SU-DHL-6 (cell line): ENCODE measurements at regions not wholly inside any gene's neighbourhood (a gene's known extent, or its start where the extent isn't known, plus 50 kb on each side); places are given as distances from the start of the nearest gene placed in this dataset.
"Not testable (repeated sequence)": the region's sequence is repeated elsewhere in the genome, so short reads cannot be mapped to it uniquely, and the experiment has no call there.

ENCODE experiments used
- H2AFZ ChIP-seq: fragments of 200-600 bp; sonication (generic); 2 replicates; pipeline ENCODE4 v1.6.1; 2014; ENCODE audit warnings: low read depth, mild to moderate bottlenecking, moderate library complexity, mixed read lengths, antibody characterized with exemption, low read length; ENCODE audit not compliant: severe bottlenecking
- H3F3A ChIP-seq: fragments of 200-600 bp; shearing (Covaris generic); 2 replicates; pipeline ENCODE4 v1.6.0; 2016; ENCODE audit warnings: antibody characterized with exemption, mild to moderate bottlenecking; ENCODE audit not compliant: insufficient read depth
- H3K27ac ChIP-seq: fragments of 200-600 bp; sonication (generic); 2 replicates; pipeline ENCODE4 v1.5.1; 2016; ENCODE audit warnings: low read depth, mild to moderate bottlenecking, low read length, moderate library complexity, mixed read lengths
- H3K27me3 ChIP-seq: fragments of 200-600 bp; sonication (generic), shearing (Covaris generic); 2 replicates; pipeline ENCODE4 v1.6.0; 2014; ENCODE audit warnings: mild to moderate bottlenecking, low read length
- H3K36me3 ChIP-seq: fragments of 200-600 bp; sonication (generic); 2 replicates; pipeline ENCODE4 v1.6.1; 2014; ENCODE audit warnings: mild to moderate bottlenecking, low read length, mixed read lengths
- H3K4me2 ChIP-seq: fragments of 300-600, 200-600 bp; shearing (Covaris generic), sonication (generic); 2 replicates; pipeline ENCODE4 v1.6.0; 2014; ENCODE audit warnings: low read length, low read depth, mild to moderate bottlenecking; ENCODE audit not compliant: poor library complexity, severe bottlenecking
- H3K4me3 ChIP-seq: fragments of 200-600 bp; sonication (generic); 2 replicates; pipeline ENCODE4 v1.5.1; 2014; ENCODE audit warnings: antibody characterized with exemption, low read length, mild to moderate bottlenecking, mixed read lengths; ENCODE audit not compliant: insufficient read depth, poor library complexity, severe bottlenecking
- H3K79me2 ChIP-seq: fragments of 200-600 bp; sonication (generic); 2 replicates; pipeline ENCODE4 v1.6.1; 2014; ENCODE audit warnings: mild to moderate bottlenecking, low read length, moderate library complexity; ENCODE audit not compliant: insufficient read depth
- H3K9ac ChIP-seq: fragments of 200-600 bp; sonication (generic); 2 replicates; pipeline ENCODE4 v1.7.0; 2014; ENCODE audit warnings: mild to moderate bottlenecking, low read length
- H3K9me2 ChIP-seq: fragments of 200-600 bp; sonication (generic); replicated peaks from 2 replicates; pipeline ENCODE4 v1.6.1; 2014; ENCODE audit warnings: low read length; ENCODE audit not compliant: insufficient read depth
- H3K9me3 ChIP-seq: fragments of 200-600 bp; sonication (generic); 2 replicates; pipeline ENCODE4 v1.6.1; 2014; ENCODE audit warnings: low read length, mixed read lengths; ENCODE audit not compliant: insufficient read depth
- H4K20me1 ChIP-seq: fragments of 200-600 bp; sonication (generic); 2 replicates; pipeline ENCODE4 v1.6.1; 2014; ENCODE audit warnings: low read depth, mild to moderate bottlenecking, antibody characterized with exemption, low read length, moderate library complexity, mixed read lengths
- EZH2phosphoT487 ChIP-seq: fragments of 200-600 bp; sonication (generic), shearing (Covaris generic); conservative IDR thresholded peaks from 2 replicates; pipeline ENCODE4 v1.6.1; 2018; ENCODE audit warnings: mild to moderate bottlenecking, antibody characterized with exemption, low read length, moderate library complexity, mixed read lengths
- TF ChIP-seq, protein P1 (sequence below): fragments of 200-600 bp; sonication (generic); IDR thresholded peaks from one replicate; pipeline ENCODE4 v1.5.1; 2017; ENCODE audit warnings: antibody characterized with exemption, mild to moderate bottlenecking, low read length, moderate library complexity; ENCODE audit not compliant: insufficient read depth, poor library complexity, severe bottlenecking

DNA sequence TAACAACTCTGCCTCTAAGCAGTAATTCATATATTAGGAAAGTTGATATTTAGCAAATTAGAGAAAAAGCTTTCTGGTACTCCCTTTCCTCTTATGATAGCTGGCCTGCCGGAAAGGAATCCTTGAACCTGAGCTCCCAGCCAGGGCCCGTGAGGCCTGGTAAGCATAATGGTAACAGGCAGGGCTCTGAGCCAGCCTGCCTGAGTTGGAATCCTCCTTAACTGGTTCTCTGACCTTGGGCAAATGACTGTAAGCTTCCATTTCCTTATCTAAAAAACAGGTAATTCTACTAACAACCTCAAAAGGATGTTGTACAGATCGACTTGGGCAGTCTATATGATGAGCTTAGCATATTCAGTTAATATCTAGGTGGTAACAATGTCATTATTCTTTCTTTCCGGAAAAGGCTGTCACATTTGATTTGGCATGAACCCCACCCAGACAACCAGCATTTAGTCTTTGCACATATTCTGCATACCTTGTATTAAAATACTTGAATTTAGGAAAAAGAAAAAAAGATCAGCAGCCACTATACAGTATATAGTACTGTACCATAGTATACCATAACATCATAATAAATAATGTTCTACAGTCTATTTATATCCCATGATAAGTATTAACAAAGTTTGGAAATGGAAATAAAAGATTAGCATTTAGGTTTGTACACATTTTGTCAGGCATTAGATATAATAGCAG is 55.7 kb upstream of the MAP3K1 start:
- Histone ChIP-seq H3K4me2 (no peak overlapping the region), H3K9me2 (no peaks in the 10 kb centered on the region), H3K4me3 (no peak overlapping the region), H2AFZ (no peak overlapping the region), H3F3A (no peaks in the 10 kb centered on the region), H4K20me1 (no peaks in the 10 kb centered on the region), H3K79me2 (no peaks in the 10 kb centered on the region), H3K9ac (no peak overlapping the region), H3K27me3 (no peaks in the 10 kb centered on the region), H3K9me3 (no peaks in the 10 kb centered on the region), H3K36me3 (no peaks in the 10 kb centered on the region), H3K27ac (no peak overlapping the region)
- TF ChIP-seq EZH2phosphoT487 = no peak
- TF ChIP-seq, protein P1, sequence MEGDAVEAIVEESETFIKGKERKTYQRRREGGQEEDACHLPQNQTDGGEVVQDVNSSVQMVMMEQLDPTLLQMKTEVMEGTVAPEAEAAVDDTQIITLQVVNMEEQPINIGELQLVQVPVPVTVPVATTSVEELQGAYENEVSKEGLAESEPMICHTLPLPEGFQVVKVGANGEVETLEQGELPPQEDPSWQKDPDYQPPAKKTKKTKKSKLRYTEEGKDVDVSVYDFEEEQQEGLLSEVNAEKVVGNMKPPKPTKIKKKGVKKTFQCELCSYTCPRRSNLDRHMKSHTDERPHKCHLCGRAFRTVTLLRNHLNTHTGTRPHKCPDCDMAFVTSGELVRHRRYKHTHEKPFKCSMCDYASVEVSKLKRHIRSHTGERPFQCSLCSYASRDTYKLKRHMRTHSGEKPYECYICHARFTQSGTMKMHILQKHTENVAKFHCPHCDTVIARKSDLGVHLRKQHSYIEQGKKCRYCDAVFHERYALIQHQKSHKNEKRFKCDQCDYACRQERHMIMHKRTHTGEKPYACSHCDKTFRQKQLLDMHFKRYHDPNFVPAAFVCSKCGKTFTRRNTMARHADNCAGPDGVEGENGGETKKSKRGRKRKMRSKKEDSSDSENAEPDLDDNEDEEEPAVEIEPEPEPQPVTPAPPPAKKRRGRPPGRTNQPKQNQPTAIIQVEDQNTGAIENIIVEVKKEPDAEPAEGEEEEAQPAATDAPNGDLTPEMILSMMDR = no peak

DNA sequence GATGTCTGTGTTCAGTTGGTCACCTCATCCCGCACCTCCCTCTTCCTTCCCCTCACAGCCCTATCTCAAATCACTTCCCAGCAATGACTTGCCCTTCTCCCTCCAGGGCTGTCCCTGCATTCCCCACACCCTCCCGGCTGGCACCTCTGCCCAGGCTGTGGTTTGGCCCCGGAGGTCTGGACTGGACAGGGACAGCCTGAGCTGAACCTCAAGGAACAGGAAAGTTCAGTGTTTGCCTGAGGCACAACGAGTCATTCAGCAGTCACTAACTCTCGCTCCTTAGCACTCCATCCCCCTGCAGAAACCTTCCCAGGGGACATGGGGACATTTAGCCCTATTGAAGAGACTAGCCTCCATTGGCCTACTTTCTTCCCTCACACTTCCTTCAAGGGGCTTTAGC is 58.3 kb upstream of the MAP3K1 start:
- Histone ChIP-seq H3K9ac (no peak overlapping the region), H3K36me3 (no peaks in the 10 kb centered on the region), H3F3A (no peaks in the 10 kb centered on the region), H2AFZ (no peak overlapping the region), H3K9me2 (no peaks in the 10 kb centered on the region), H3K4me2 (no peak overlapping the region), H4K20me1 (no peaks in the 10 kb centered on the region), H3K27ac (no peak overlapping the region), H3K27me3 (no peaks in the 10 kb centered on the region), H3K79me2 (no peaks in the 10 kb centered on the region), H3K4me3 (no peak overlapping the region), H3K9me3 (no peaks in the 10 kb centered on the region)
- TF ChIP-seq, protein P1 = no peak
- no peak for TF ChIP-seq EZH2phosphoT487

DNA sequence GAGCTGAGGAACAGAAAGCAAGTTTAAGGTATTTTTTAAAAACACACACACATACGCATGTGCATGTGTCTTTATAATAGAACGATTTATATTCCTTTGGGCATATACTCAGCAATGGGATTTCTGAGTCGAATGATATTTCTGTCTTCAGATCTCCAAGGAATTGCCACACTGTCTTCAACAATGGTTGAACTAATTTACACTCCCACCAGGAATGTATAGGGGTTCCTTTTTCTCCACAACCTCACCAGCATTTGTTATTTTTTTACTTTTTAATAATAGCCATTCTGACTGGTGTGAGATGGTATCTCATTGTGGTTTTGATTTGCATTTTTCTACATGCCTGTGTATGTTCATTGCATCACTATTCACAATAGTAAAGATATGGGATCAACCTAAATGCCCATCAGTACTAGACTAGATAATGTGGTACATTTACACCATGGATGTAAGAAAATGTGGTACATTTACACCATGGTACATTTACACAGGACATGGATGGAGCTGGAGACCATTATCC is 60.3 kb upstream of the MAP3K1 start:
- TF ChIP-seq, protein P1 = no peak
- TF ChIP-seq EZH2phosphoT487 = no peak
- Histone ChIP-seq H4K20me1 (no peaks in the 10 kb centered on the region), H2AFZ (no peak overlapping the region), H3K27me3 (no peaks in the 10 kb centered on the region), H3K79me2 (no peaks in the 10 kb centered on the region), H3K9me3 (no peaks in the 10 kb centered on the region), H3K36me3 (no peaks in the 10 kb centered on the region), H3K9me2 (no peaks in the 10 kb centered on the region), H3K9ac (no peak overlapping the region), H3F3A (no peaks in the 10 kb centered on the region), H3K4me3 (no peak overlapping the region), H3K27ac (no peak overlapping the region), H3K4me2 (no peak overlapping the region)

DNA sequence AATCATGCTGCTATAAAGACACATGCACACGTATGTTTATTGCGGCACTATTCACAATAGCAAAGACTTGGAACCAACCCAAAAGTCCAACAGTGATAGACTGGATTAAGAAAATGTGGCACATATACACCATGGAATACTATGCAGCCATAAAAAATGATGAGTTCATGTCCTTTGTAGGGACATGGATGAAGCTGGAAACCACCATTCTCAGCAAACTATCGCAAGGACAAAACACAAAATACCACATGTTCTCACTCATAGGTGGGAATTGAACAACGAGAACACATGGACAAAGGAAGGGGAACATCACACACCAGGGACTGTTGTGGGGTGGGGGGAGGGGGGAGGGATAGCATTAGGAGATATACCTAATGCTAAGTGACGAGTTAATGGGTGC is 61.8 kb upstream of the MAP3K1 start:
- not testable (repeated sequence) for H3K4me2 ChIP-seq, H4K20me1 ChIP-seq, H2AFZ ChIP-seq, H3K9me2 ChIP-seq, H3K27ac ChIP-seq, H3K36me3 ChIP-seq, H3K27me3 ChIP-seq, H3K9ac ChIP-seq, H3F3A ChIP-seq, H3K79me2 ChIP-seq, H3K9me3 ChIP-seq, H3K4me3 ChIP-seq
